GM12878 (cell line): ENCODE measurements at regions not wholly inside any gene's neighbourhood (a gene's known extent, or its start where the extent isn't known, plus 50 kb on each side); places are given as distances from the start of the nearest gene placed in this dataset.

Experiments
- E2F8 ChIP-seq: fragments of 450-650 bp; IDR thresholded peaks from 2 replicates; pipeline ENCODE4 v1.6.1; 2018; ENCODE audit warnings: mild to moderate bottlenecking, low read depth, moderate library complexity; ENCODE audit not compliant: partially characterized antibody
- IKZF2 ChIP-seq, 2 experiments: fragments of 450-650 bp; IDR thresholded peaks; 2 replicates each; pipeline ENCODE4 v1.6.1; 2017; ENCODE audit warnings: mild to moderate bottlenecking in 2 of 2, moderate library complexity in 2 of 2
- TAF1 ChIP-seq: IDR thresholded peaks from 2 replicates; pipeline ENCODE4 v1.6.1; 2011; ENCODE audit warnings: mild to moderate bottlenecking, low read depth, low read length, borderline replicate concordance
- ZNF687 ChIP-seq: fragments of 450-650 bp; IDR thresholded peaks from 2 replicates; pipeline ENCODE4 v1.6.1; 2017; ENCODE audit warnings: mild to moderate bottlenecking, moderate library complexity
- TF ChIP-seq, protein P1 (sequence below): fragments of 450-650 bp; formaldehyde crosslinking; IDR thresholded peaks from 2 replicates; pipeline ENCODE4 v1.4.0; 2022; ENCODE audit warnings: mild to moderate bottlenecking, moderate library complexity

- TF ChIP-seq E2F8 (no peak), IKZF2 (IDR thresholded peaks at IDR 0.05) (no peak), TAF1 (no peak), ZNF687 (no peak)
- TF ChIP-seq, protein P1, sequence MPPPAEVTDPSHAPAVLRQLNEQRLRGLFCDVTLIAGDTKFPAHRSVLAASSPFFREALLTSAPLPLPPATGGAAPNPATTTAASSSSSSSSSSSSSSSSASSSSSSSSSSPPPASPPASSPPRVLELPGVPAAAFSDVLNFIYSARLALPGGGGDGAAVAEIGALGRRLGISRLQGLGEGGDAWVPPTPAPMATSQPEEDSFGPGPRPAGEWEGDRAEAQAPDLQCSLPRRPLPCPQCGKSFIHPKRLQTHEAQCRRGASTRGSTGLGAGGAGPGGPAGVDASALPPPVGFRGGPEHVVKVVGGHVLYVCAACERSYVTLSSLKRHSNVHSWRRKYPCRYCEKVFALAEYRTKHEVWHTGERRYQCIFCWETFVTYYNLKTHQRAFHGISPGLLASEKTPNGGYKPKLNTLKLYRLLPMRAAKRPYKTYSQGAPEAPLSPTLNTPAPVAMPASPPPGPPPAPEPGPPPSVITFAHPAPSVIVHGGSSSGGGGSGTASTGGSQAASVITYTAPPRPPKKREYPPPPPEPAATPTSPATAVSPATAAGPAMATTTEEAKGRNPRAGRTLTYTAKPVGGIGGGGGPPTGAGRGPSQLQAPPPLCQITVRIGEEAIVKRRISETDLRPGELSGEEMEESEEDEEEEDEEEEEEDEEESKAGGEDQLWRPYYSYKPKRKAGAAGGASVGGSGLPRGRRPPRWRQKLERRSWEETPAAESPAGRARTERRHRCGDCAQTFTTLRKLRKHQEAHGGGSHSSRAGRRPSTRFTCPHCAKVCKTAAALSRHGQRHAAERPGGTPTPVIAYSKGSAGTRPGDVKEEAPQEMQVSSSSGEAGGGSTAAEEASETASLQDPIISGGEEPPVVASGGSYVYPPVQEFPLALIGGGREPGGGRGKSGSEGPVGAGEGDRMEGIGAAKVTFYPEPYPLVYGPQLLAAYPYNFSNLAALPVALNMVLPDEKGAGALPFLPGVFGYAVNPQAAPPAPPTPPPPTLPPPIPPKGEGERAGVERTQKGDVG = no peak
- TF ChIP-seq, all 136 proteins: peak for 0
Observed at GRCh38 chr2:22970284-22970975, 414.5 kb upstream of the KLHL29 start (continued).
